H1 (cell line): ENCODE measurements at regions not wholly inside any gene's neighbourhood (a gene's known extent, or its start where the extent isn't known, plus 50 kb on each side); places are given as distances from the start of the nearest gene placed in this dataset.

ENCODE experiments used
- CTCF ChIA-PET: fragments of 300-600 bp; sonication (Branson Sonifier 250); formaldehyde crosslinking; loops from one replicate; lab custom pipeline; 2021; ENCODE audit not compliant: partially characterized antibody; lab: Charles Lee
- POLR2A ChIA-PET: fragments of 300-600 bp; sonication (Branson Sonifier 250); formaldehyde crosslinking; loops from one replicate; lab custom pipeline; 2021; ENCODE audit warnings: inconsistent platforms; ENCODE audit not compliant: partially characterized antibody; lab: Charles Lee
- DNase-seq, 2 experiments: peaks; one replicate each; pipeline versions ENCODE4 v3.0.0 to v3.0.0-alpha.2; 2010 to 2022; ENCODE audit warnings: low spot score in 2 of 2, low read depth in 1 of 2, mixed read lengths in 1 of 2
- FAIRE-seq: peaks from 2 replicates; lab custom pipeline; 2011; peaks lifted over from hg19 to GRCh38; lab: Jason Lieb, UNC
- H2AFZ ChIP-seq: 2 replicates; pipeline ENCODE4 v1.8.1; 2012; ENCODE audit warnings: low read length, inconsistent platforms
- H2AK5ac ChIP-seq: 2 replicates; pipeline ENCODE4 v1.6.1; 2013; ENCODE audit warnings: low read depth, low read length
- H2BK120ac ChIP-seq: replicated peaks from 2 replicates; pipeline ENCODE3; 2013; ENCODE audit warnings: low read depth, low read length, inconsistent platforms
- H2BK12ac ChIP-seq: 2 replicates; pipeline ENCODE4 v1.6.1; 2013; ENCODE audit warnings: low read depth, low read length
- H2BK15ac ChIP-seq: 2 replicates; pipeline ENCODE4 v1.6.1; 2013; ENCODE audit warnings: low read length
- H2BK20ac ChIP-seq: 2 replicates; pipeline ENCODE4 v1.6.1; 2013; ENCODE audit warnings: low read length
- H2BK5ac ChIP-seq: 2 replicates; pipeline ENCODE4 v1.6.1; 2013; ENCODE audit warnings: low read depth, low read length
- H3K14ac ChIP-seq: 2 replicates; pipeline ENCODE4 v1.6.1; 2013; ENCODE audit warnings: inconsistent platforms; ENCODE audit not compliant: insufficient read length
- H3K18ac ChIP-seq: 2 replicates; pipeline ENCODE4 v1.6.1; 2013; ENCODE audit warnings: low read length; ENCODE audit errors: extremely low read depth
- H3K23ac ChIP-seq: 2 replicates; pipeline ENCODE4 v1.6.1; 2013; ENCODE audit warnings: inconsistent platforms; ENCODE audit not compliant: insufficient read length
- H3K23me2 ChIP-seq: 2 replicates; pipeline ENCODE4 v1.6.1; 2013; ENCODE audit warnings: low read depth, low read length
- H3K27ac ChIP-seq: 2 replicates; pipeline ENCODE4 v1.6.1; 2011; ENCODE audit warnings: low read depth, low read length, inconsistent platforms
- H3K27me3 ChIP-seq, 4 experiments: replicated peaks in 1 of 4; 1 replicate in 1 of 4; 2 replicates in 3 of 4; pipeline versions ENCODE4 v1.6.1 to v1.8.1; 2011 to 2013; ENCODE audit warnings: low read length in 3 of 4, mild to moderate bottlenecking in 3 of 4, inconsistent platforms in 2 of 4, mixed read lengths in 2 of 4, moderate library complexity in 1 of 4; ENCODE audit not compliant: control insufficient read depth in 3 of 4, insufficient read depth in 3 of 4; ENCODE audit errors: extremely low read depth in 1 of 4
- H3K36me3 ChIP-seq, 4 experiments: 2 replicates each; pipeline versions ENCODE4 v1.6.1 to v1.8.1; 2011 to 2013; ENCODE audit warnings: mild to moderate bottlenecking in 4 of 4, low read length in 3 of 4, moderate library complexity in 2 of 4, control low read depth in 1 of 4, inconsistent platforms in 1 of 4; ENCODE audit not compliant: insufficient read depth in 4 of 4, control insufficient read depth in 2 of 4
- H3K4ac ChIP-seq: replicated peaks from 2 replicates; pipeline ENCODE3; 2013; ENCODE audit warnings: low read length, low read depth, mixed read lengths, inconsistent platforms; ENCODE audit not compliant: insufficient read length
- H3K4me1 ChIP-seq, 4 experiments: replicated peaks in 1 of 4; 1 replicate in 1 of 4; 2 replicates in 3 of 4; pipeline versions ENCODE4 v1.6.1 to v1.8.1; 2011 to 2013; ENCODE audit warnings: low read length in 3 of 4, inconsistent platforms in 2 of 4, mixed read lengths in 1 of 4; ENCODE audit not compliant: insufficient read depth in 4 of 4, control insufficient read depth in 3 of 4
- H3K4me2 ChIP-seq, 2 experiments: 2 replicates each; pipeline versions ENCODE4 v1.6.1 to v1.8.1; 2011 to 2013; ENCODE audit warnings: low read depth in 2 of 2, low read length in 2 of 2, control low read depth in 1 of 2, inconsistent platforms in 1 of 2, mild to moderate bottlenecking in 1 of 2; ENCODE audit not compliant: insufficient read depth in 1 of 2
- H3K4me3 ChIP-seq, 4 experiments: fragments of 200-600, 300-600 bp in 1 of 4; sonication (generic), shearing (Covaris generic), sonication (Bioruptor Twin) in 1 of 4; 2 replicates each; pipeline versions ENCODE4 v1.5.1 to v1.8.1; 2011 to 2016; ENCODE audit warnings: low read length in 4 of 4, low read depth in 3 of 4, control low read depth in 2 of 4, inconsistent platforms in 2 of 4, mild to moderate bottlenecking in 2 of 4, mixed read lengths in 1 of 4, moderate library complexity in 1 of 4; ENCODE audit not compliant: insufficient read depth in 2 of 4; ENCODE audit errors: extremely low read depth in 1 of 4
- H3K56ac ChIP-seq: replicated peaks from 2 replicates; pipeline ENCODE3; 2013; ENCODE audit warnings: low read depth, mild to moderate bottlenecking, mixed read lengths, low read length, inconsistent platforms; ENCODE audit not compliant: insufficient read length
- H3K79me1 ChIP-seq: 2 replicates; pipeline ENCODE4 v1.6.1; 2013; ENCODE audit warnings: low read depth, low read length, control low read depth
- H3K79me2 ChIP-seq, 2 experiments: 2 replicates each; pipeline versions ENCODE4 v1.6.1 to v1.8.1; 2012 to 2013; ENCODE audit warnings: low read length in 2 of 2, mild to moderate bottlenecking in 2 of 2, inconsistent platforms in 1 of 2; ENCODE audit not compliant: insufficient read depth in 2 of 2, control insufficient read depth in 1 of 2
- H3K9ac ChIP-seq, 4 experiments: replicated peaks in 1 of 4; 1 replicate in 1 of 4; 2 replicates in 3 of 4; pipeline versions ENCODE4 v1.6.1 to v1.8.1; 2011 to 2013; ENCODE audit warnings: low read depth in 3 of 4, low read length in 3 of 4, control low read depth in 2 of 4, mild to moderate bottlenecking in 2 of 4, moderate library complexity in 2 of 4, inconsistent platforms in 1 of 4; ENCODE audit errors: extremely low read depth in 1 of 4
- H3K9me3 ChIP-seq, 2 experiments: 2 replicates each; pipeline versions ENCODE4 v1.6.1 to v1.8.1; 2012 to 2013; ENCODE audit warnings: mild to moderate bottlenecking in 2 of 2, moderate library complexity in 2 of 2, control low read depth in 1 of 2, inconsistent platforms in 1 of 2, low read depth in 1 of 2, low read length in 1 of 2, mixed read lengths in 1 of 2; ENCODE audit not compliant: insufficient read depth in 2 of 2
- H4K20me1 ChIP-seq, 2 experiments: replicated peaks in 1 of 2; 2 replicates each; pipeline versions ENCODE3 to v1.8.1; 2011 to 2013; ENCODE audit warnings: inconsistent platforms in 2 of 2, low read length in 2 of 2, mild to moderate bottlenecking in 1 of 2; ENCODE audit not compliant: insufficient read depth in 2 of 2, control insufficient read depth in 1 of 2
- H4K5ac ChIP-seq: 2 replicates; pipeline ENCODE4 v1.6.1; 2013; ENCODE audit warnings: low read length, low read depth, mixed read lengths, inconsistent platforms; ENCODE audit not compliant: insufficient read length
- H4K8ac ChIP-seq: 2 replicates; pipeline ENCODE4 v1.8.0; 2013; ENCODE audit warnings: mild to moderate bottlenecking, moderate library complexity, low read length, inconsistent platforms; ENCODE audit not compliant: insufficient read depth; ENCODE audit errors: extremely low read depth
- H4K91ac ChIP-seq: replicated peaks from 2 replicates; pipeline ENCODE3; 2013; ENCODE audit warnings: low read length, mixed read lengths, inconsistent platforms; ENCODE audit not compliant: insufficient read length
- CEBPB ChIP-seq: IDR thresholded peaks from 2 replicates; pipeline ENCODE4 v1.6.1; 2012; ENCODE audit warnings: low read depth, low read length
- CHD1 ChIP-seq: IDR thresholded peaks from 2 replicates; pipeline ENCODE4 v1.6.1; 2012; ENCODE audit warnings: low read depth, low read length, improper control_type of control experiment
- CTBP2 ChIP-seq: IDR thresholded peaks from 2 replicates; pipeline ENCODE4 v1.7.0; 2011; ENCODE audit warnings: borderline replicate concordance, mild to moderate bottlenecking, moderate library complexity, mixed read lengths, low read length; ENCODE audit not compliant: insufficient read depth, insufficient read length
- CTCF ChIP-seq, 3 experiments: IDR thresholded peaks; 1 replicate in 2 of 3; 2 replicates in 1 of 3; pipeline versions ENCODE4 v1.5.1 to v1.6.1; 2011; ENCODE audit warnings: low read length in 3 of 3, mild to moderate bottlenecking in 3 of 3, inconsistent platforms in 2 of 3, low read depth in 1 of 3, moderate library complexity in 1 of 3; ENCODE audit not compliant: insufficient read depth in 1 of 3; ENCODE audit errors: control extremely low read depth in 1 of 3
- EGR1 ChIP-seq: IDR thresholded peaks from 2 replicates; pipeline ENCODE4 v1.6.1; 2011; ENCODE audit warnings: low read depth, low read length, borderline replicate concordance
- EP300 ChIP-seq, 2 experiments: IDR thresholded peaks; 1 replicate in 1 of 2; 2 replicates in 1 of 2; pipeline ENCODE4 v1.6.1; 2011 to 2012; ENCODE audit warnings: low read depth in 2 of 2, low read length in 2 of 2, mild to moderate bottlenecking in 2 of 2, borderline replicate concordance in 1 of 2, inconsistent platforms in 1 of 2, moderate library complexity in 1 of 2
- EZH2 ChIP-seq: fragments of 200-600 bp; sonication (generic); IDR thresholded peaks from 2 replicates; pipeline ENCODE4 v1.7.1; 2012; ENCODE audit warnings: low read depth, mild to moderate bottlenecking, moderate library complexity, low read length, inconsistent platforms; ENCODE audit not compliant: severe bottlenecking
- HDAC6 ChIP-seq: IDR thresholded peaks from one replicate; pipeline ENCODE4 v1.7.1; 2012; ENCODE audit warnings: low read depth, mild to moderate bottlenecking, inconsistent platforms, low read length, moderate library complexity
- KDM1A ChIP-seq: fragments of 200-600, 300-600 bp; sonication (generic); IDR thresholded peaks from 2 replicates; pipeline ENCODE4 v1.7.1; 2016; ENCODE audit warnings: mild to moderate bottlenecking, low read length, borderline replicate concordance
- WGBS, 2 experiments: shearing (Covaris generic) in 1 of 2; methylation state at CpG; one replicate each; pipeline versions ENCODE4 v1.1.6 to v1.1.7; 2013 to 2015; ENCODE audit warnings: low lambda C conversion rate in 2 of 2, mixed read lengths in 2 of 2, inconsistent platforms in 1 of 2, low coverage in 1 of 2, missing lambda C conversion rate in 1 of 2; ENCODE audit not compliant: insufficient replicate concordance in 2 of 2, insufficient coverage in 1 of 2, insufficient read length in 1 of 2; ENCODE audit errors: extremely low coverage in 1 of 2, missing lambda C conversion rate in 1 of 2; 5-methylcytosine and 5-hydroxymethylcytosine counted together
- TF ChIP-seq, protein P1 (sequence below): IDR thresholded peaks from 2 replicates; pipeline ENCODE4 v1.6.1; 2012; ENCODE audit warnings: low read length, inconsistent platforms

- H3K14ac ChIP-seq = no peak overlapping the region
- H4K5ac ChIP-seq = no peak overlapping the region
- H2BK20ac ChIP-seq = no peak overlapping the region
- H4K20me1 ChIP-seq = no peaks in the 10 kb centered on the region
- H3K4me1 ChIP-seq = no peaks in the 10 kb centered on the region
- no peak overlapping the region for H3K4me2 ChIP-seq
- no peak overlapping the region for H2AFZ ChIP-seq
- H3K27me3 ChIP-seq = no peaks in the 10 kb centered on the region
- H3K36me3 ChIP-seq = no peaks in the 10 kb centered on the region
- H3K9ac ChIP-seq = no peak overlapping the region
- no peak overlapping the region for H2BK12ac ChIP-seq
- no peak overlapping the region for H3K56ac ChIP-seq
- H2BK120ac ChIP-seq = no peak overlapping the region
- no peak overlapping the region for H3K4me3 ChIP-seq
- 96% methylated on average over 2 of the region's 2 CpGs; no CpG with 5 or more reads in 1 of the 2 experiments for WGBS, 2 experiments
- H2BK5ac ChIP-seq = no peak overlapping the region
- no peak overlapping the region for H2AK5ac ChIP-seq
- no peaks in the 10 kb centered on the region for H3K9me3 ChIP-seq
- H2BK15ac ChIP-seq = no peak overlapping the region
- H3K79me1 ChIP-seq = no peaks in the 10 kb centered on the region
- ChIA-PET CTCF (interaction anchor here (0.7 kb wide), 1 partner anchor 171 kb away, joined by 3 read pairs; no protein-coding TSS in a partner anchor), POLR2A (no interaction called here)
- DNase-seq = no peak
- no peaks in the 10 kb centered on the region for H3K79me2 ChIP-seq
- H3K23ac ChIP-seq = no peak overlapping the region
- no peak overlapping the region for H4K8ac ChIP-seq
- no peak overlapping the region for H3K4ac ChIP-seq
- H3K23me2 ChIP-seq = no peaks in the 10 kb centered on the region
- no peak overlapping the region for H3K18ac ChIP-seq
- H4K91ac ChIP-seq = no peak overlapping the region
- H3K27ac ChIP-seq = no peak overlapping the region
- FAIRE-seq = no peak
- TF ChIP-seq HDAC6 = no peak
- TF ChIP-seq CTCF (IDR thresholded peaks at IDR 0.05; ENCODE audit: control extremely low read depth in 1 of 3, insufficient read depth in 1 of 3, low read depth in 1 of 3, low read length in 3 of 3) = no peak
- TF ChIP-seq, protein P1, sequence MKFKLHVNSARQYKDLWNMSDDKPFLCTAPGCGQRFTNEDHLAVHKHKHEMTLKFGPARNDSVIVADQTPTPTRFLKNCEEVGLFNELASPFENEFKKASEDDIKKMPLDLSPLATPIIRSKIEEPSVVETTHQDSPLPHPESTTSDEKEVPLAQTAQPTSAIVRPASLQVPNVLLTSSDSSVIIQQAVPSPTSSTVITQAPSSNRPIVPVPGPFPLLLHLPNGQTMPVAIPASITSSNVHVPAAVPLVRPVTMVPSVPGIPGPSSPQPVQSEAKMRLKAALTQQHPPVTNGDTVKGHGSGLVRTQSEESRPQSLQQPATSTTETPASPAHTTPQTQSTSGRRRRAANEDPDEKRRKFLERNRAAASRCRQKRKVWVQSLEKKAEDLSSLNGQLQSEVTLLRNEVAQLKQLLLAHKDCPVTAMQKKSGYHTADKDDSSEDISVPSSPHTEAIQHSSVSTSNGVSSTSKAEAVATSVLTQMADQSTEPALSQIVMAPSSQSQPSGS = no peak
- no peak for TF ChIP-seq CEBPB
- no peak for TF ChIP-seq EZH2
- TF ChIP-seq EP300 (IDR thresholded peaks at IDR 0.05; ENCODE audit: borderline replicate concordance in 1 of 2, low read depth in 2 of 2, low read length in 2 of 2) = no peak
- TF ChIP-seq KDM1A = no peak
- TF ChIP-seq CHD1 = no peak
- TF ChIP-seq CTBP2 = no peak
- TF ChIP-seq EGR1 = no peak
These were observed 257.0 kb upstream of the MGAT4C start for GRCh38 chr12:86513226-86513625.
